Sigmoid colon (tissue), 6 donors: ENCODE measurements at regions not wholly inside any gene's neighbourhood (a gene's known extent, or its start where the extent isn't known, plus 50 kb on each side); places are given as distances from the start of the nearest gene placed in this dataset.

ENCODE experiments used
- DNase-seq: peaks from one replicate; pipeline ENCODE4 v3.0.0-alpha.2; 2019
- H3K27ac ChIP-seq, 4 donors: fragments of 200-600 bp; sonication (generic); one replicate each; pipeline ENCODE4 v1.5.1; 2016 to 2019; ENCODE audit warnings: mild to moderate bottlenecking in 1 of 4
- H3K27me3 ChIP-seq, 3 donors: fragments of 200-600 bp; sonication (generic); one replicate each; pipeline ENCODE4 v1.5.1; 2019; ENCODE audit warnings: mild to moderate bottlenecking in 1 of 3
- H3K36me3 ChIP-seq, 4 donors: fragments of 200-600 bp; sonication (generic); one replicate each; pipeline ENCODE4 v1.5.1; 2016 to 2019
- H3K4me1 ChIP-seq, 4 donors: fragments of 200-600 bp; sonication (generic); one replicate each; pipeline ENCODE4 v1.5.1; 2017 to 2019
- H3K4me3 ChIP-seq, 4 donors: fragments of 200-600 bp; sonication (generic); one replicate each; pipeline ENCODE4 v1.5.1; 2017 to 2019; ENCODE audit warnings: mild to moderate bottlenecking in 2 of 4, moderate library complexity in 1 of 4
- H3K9me3 ChIP-seq, 4 donors: fragments of 200-600 bp in 3 of 4; sonication (generic) in 3 of 4; one replicate each; pipeline versions ENCODE4 v1.5.1 to v1.6.1; 2013 to 2019
- EP300 ChIP-seq, 4 donors: sonication (generic); formaldehyde crosslinking; IDR thresholded peaks; one replicate each; pipeline ENCODE4 v1.6.1; 2017; ENCODE audit warnings: antibody characterized with exemption in 4 of 4
- POLR2A ChIP-seq, 2 donors: fragments of 450-650 bp; IDR thresholded peaks; one replicate each; pipeline ENCODE4 v1.6.1; 2016; ENCODE audit warnings: antibody characterized with exemption in 2 of 2, mild to moderate bottlenecking in 2 of 2, moderate library complexity in 2 of 2
- POLR2AphosphoS5 ChIP-seq, 4 donors: sonication (generic); formaldehyde crosslinking; IDR thresholded peaks; one replicate each; pipeline ENCODE4 v1.6.1; 2017; ENCODE audit warnings: antibody characterized with exemption in 4 of 4
- WGBS, 2 donors: extraction: QIAGEN DNeasy Blood & Tissue Kit; methylation state at CpG; one replicate each; pipeline ENCODE4 v1.1.7; 2013; 5-methylcytosine and 5-hydroxymethylcytosine counted together
- intact Hi-C: fragments of 100-400 bp; cut with DNase I; formaldehyde crosslinking; loops from one replicate; pipeline ENCODE4 v1.15.1; 2023
- TF ChIP-seq, protein P1 (sequence below), 4 experiments: fragments of 450-650 bp in 3 of 4; fragments of 200-600 bp in 1 of 4; IDR thresholded peaks; one replicate each; pipeline ENCODE4 v1.5.1; 2016 to 2019; ENCODE audit warnings: antibody characterized with exemption in 4 of 4, mild to moderate bottlenecking in 3 of 4, moderate library complexity in 2 of 4
- donor health status: healthy with polysubstance abuse.
- donor health status: healthy.

- Histone ChIP-seq H3K4me3 (no peak overlapping the region), H3K27ac (no peak overlapping the region), H3K27me3 (no peaks in the 10 kb centered on the region), H3K4me1 (no peaks in the 10 kb centered on the region), H3K9me3 (no peaks in the 10 kb centered on the region), H3K36me3 (no peaks in the 10 kb centered on the region)
- intact Hi-C loops, result no loop called here
- TF ChIP-seq, protein P1, sequence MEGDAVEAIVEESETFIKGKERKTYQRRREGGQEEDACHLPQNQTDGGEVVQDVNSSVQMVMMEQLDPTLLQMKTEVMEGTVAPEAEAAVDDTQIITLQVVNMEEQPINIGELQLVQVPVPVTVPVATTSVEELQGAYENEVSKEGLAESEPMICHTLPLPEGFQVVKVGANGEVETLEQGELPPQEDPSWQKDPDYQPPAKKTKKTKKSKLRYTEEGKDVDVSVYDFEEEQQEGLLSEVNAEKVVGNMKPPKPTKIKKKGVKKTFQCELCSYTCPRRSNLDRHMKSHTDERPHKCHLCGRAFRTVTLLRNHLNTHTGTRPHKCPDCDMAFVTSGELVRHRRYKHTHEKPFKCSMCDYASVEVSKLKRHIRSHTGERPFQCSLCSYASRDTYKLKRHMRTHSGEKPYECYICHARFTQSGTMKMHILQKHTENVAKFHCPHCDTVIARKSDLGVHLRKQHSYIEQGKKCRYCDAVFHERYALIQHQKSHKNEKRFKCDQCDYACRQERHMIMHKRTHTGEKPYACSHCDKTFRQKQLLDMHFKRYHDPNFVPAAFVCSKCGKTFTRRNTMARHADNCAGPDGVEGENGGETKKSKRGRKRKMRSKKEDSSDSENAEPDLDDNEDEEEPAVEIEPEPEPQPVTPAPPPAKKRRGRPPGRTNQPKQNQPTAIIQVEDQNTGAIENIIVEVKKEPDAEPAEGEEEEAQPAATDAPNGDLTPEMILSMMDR (IDR thresholded peaks at IDR 0.05), result no peak
- TF ChIP-seq EP300 (IDR thresholded peaks at IDR 0.05) (no peak), POLR2AphosphoS5 (IDR thresholded peaks at IDR 0.05) (no peak), POLR2A (IDR thresholded peaks at IDR 0.05) (no peak)
- DNase-seq, result no peak
- 94% methylated on average over 1 of the region's 1 CpG for WGBS, 2 donors
Measured at GRCh38 chr7:121766676-121767075, 106.3 kb upstream of the PTPRZ1 start.

DNA sequence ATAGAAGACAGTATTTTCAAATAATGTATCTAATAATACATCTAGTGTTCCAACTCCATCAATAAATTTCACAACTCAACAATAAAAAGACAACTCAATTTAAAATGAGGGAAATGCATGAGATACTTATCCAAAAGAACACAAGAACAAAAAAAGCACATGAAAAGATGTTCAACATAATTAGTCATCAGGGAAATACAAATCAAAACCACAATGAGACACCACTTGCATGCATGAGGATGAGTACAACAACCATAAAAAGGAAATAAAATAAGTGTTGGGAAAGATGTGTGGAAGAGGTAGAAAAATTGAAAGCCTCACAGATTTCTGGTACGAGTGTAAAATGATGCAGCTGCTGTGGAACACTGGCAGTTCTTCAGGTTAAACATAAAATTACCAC is 111.6 kb upstream of the PTPRZ1 start:
- WGBS, 2 donors, result 71 to 82% methylated on average over 1 of the region's 1 CpG
- H3K27me3 ChIP-seq, result no peaks in the 10 kb centered on the region
- TF ChIP-seq, protein P1 (IDR thresholded peaks at IDR 0.05), result no peak
- TF ChIP-seq EP300 (IDR thresholded peaks at IDR 0.05) (no peak), POLR2A (IDR thresholded peaks at IDR 0.05) (no peak)
- intact Hi-C loops, result no loop called here
- H3K9me3 ChIP-seq, result no peaks in the 10 kb centered on the region
- H3K4me3 ChIP-seq, result no peak overlapping the region
- no peak for DNase-seq
- H3K4me1 ChIP-seq, result no peaks in the 10 kb centered on the region
- H3K36me3 ChIP-seq, result no peaks in the 10 kb centered on the region
- H3K27ac ChIP-seq, result no peak overlapping the region

DNA sequence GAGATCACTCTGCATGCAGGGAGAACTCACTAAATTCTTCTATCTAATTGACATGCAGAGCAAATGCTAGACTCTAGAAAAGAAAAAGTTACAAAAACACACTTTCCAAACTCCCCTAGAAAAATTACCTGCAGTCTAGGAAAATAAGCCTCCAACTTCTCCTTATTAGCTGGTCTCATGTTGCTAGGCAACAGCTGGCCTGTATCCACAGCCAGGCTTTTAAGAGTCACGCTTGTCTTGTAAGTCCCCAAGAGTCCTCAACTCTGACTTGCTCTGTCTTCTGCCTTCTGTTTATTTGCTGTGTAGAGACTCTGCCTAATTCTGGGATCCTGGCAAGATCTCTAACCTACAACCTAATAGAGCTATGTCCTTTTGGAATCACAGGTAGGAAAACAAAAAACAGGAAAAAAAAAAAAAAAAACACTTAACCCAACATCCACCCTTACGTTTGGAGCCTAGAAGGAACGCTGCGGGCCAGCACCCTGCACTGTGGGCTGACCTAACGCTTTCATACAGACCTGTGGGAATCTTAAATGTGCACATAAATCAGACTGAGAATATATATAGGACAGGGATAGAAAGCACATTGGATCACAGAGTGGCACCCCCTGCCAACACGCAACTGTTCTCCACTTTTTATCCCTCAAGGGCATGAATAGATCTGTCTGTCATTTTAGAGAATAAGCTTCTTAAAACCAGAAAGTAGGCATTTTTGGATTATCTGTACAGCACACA is 117.0 kb upstream of the PTPRZ1 start:
- Histone ChIP-seq H3K4me1 (no peaks in the 10 kb centered on the region), H3K27ac (no peak overlapping the region), H3K4me3 (no peak overlapping the region), H3K36me3 (no peaks in the 10 kb centered on the region), H3K27me3 (no peaks in the 10 kb centered on the region), H3K9me3 (no peaks in the 10 kb centered on the region)
- TF ChIP-seq EP300 (IDR thresholded peaks at IDR 0.05) (no peak), POLR2A (IDR thresholded peaks at IDR 0.05) (no peak), POLR2AphosphoS5 (IDR thresholded peaks at IDR 0.05) (no peak)
- TF ChIP-seq, protein P1 (IDR thresholded peaks at IDR 0.05), result no peak
- intact Hi-C loops, result no loop called here
- WGBS, 2 donors, result 83 to 93% methylated on average over 6 of the region's 6 CpGs
- DNase-seq, result no peak

- H3K27me3 ChIP-seq, result no peaks in the 10 kb centered on the region
- no peaks in the 10 kb centered on the region for H3K9me3 ChIP-seq
- no peaks in the 10 kb centered on the region for H3K4me1 ChIP-seq
- no peak overlapping the region for H3K4me3 ChIP-seq
- TF ChIP-seq POLR2AphosphoS5 (IDR thresholded peaks at IDR 0.05) (no peak), POLR2A (IDR thresholded peaks at IDR 0.05) (no peak), EP300 (IDR thresholded peaks at IDR 0.05) (no peak)
- TF ChIP-seq, protein P1 (IDR thresholded peaks at IDR 0.05), result no peak
- H3K36me3 ChIP-seq, result no peaks in the 10 kb centered on the region
- H3K27ac ChIP-seq, result no peak overlapping the region
- DNase-seq, result no peak
- 51 to 71% methylated on average over 2 of the region's 2 CpGs for WGBS, 2 donors
- intact Hi-C loops, result no loop called here
Measured at GRCh38 chr7:121755286-121755685, 117.7 kb upstream of the PTPRZ1 start.

- 76 to 80% methylated on average over 2 of the region's 2 CpGs for whole genome bisulfite sequencing, 2 donors
- intact Hi-C loops, result no loop called here
- DNase-seq, result no peak
- TF ChIP-seq POLR2AphosphoS5 (IDR thresholded peaks at IDR 0.05) (no peak), POLR2A (IDR thresholded peaks at IDR 0.05) (no peak), EP300 (IDR thresholded peaks at IDR 0.05) (no peak)
- TF ChIP-seq, protein P1 (IDR thresholded peaks at IDR 0.05), result no peak
- no peak overlapping the region for H3K4me3 ChIP-seq
- H3K36me3 ChIP-seq, result no peaks in the 10 kb centered on the region
- H3K27me3 ChIP-seq, result no peaks in the 10 kb centered on the region
- H3K9me3 ChIP-seq, result no peaks in the 10 kb centered on the region
- H3K27ac ChIP-seq, result no peak overlapping the region
- no peaks in the 10 kb centered on the region for H3K4me1 ChIP-seq
Measured at GRCh38 chr7:121753944-121754343, 119.0 kb upstream of the PTPRZ1 start.
